ENCODE measurements at regions not wholly inside any gene's neighbourhood (a gene's known extent, or its start where the extent isn't known, plus 50 kb on each side); places are given as distances from the start of the nearest gene placed in this dataset.

DNA sequence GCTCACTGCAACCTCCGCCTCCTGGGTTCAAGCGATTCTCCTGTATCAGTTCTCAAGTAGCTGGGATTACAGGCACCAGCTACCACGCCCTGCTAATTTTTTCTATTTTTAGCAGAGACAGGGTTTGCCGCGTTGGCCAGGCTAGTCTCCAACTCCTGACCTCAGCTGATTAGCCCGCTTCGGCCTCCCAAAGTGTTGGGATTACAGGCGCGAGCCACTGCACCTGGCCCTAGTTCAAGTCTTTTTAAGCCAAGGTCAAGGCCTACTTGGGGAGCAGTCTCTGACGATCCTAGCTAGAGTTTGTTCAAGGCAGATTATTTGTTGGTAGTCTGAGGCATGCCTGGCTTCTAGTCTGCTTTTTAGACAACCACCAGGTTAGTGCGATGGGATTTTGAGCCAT is 709.5 kb upstream of the COBL start:
- TF ChIP-seq, protein P1, sequence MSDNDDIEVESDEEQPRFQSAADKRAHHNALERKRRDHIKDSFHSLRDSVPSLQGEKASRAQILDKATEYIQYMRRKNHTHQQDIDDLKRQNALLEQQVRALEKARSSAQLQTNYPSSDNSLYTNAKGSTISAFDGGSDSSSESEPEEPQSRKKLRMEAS (IDR thresholded peaks at IDR 0.05), result no peak
- no peak for TF ChIP-seq CEBPB (IDR thresholded peaks at IDR 0.05)
- TF ChIP-seq, protein P2, sequence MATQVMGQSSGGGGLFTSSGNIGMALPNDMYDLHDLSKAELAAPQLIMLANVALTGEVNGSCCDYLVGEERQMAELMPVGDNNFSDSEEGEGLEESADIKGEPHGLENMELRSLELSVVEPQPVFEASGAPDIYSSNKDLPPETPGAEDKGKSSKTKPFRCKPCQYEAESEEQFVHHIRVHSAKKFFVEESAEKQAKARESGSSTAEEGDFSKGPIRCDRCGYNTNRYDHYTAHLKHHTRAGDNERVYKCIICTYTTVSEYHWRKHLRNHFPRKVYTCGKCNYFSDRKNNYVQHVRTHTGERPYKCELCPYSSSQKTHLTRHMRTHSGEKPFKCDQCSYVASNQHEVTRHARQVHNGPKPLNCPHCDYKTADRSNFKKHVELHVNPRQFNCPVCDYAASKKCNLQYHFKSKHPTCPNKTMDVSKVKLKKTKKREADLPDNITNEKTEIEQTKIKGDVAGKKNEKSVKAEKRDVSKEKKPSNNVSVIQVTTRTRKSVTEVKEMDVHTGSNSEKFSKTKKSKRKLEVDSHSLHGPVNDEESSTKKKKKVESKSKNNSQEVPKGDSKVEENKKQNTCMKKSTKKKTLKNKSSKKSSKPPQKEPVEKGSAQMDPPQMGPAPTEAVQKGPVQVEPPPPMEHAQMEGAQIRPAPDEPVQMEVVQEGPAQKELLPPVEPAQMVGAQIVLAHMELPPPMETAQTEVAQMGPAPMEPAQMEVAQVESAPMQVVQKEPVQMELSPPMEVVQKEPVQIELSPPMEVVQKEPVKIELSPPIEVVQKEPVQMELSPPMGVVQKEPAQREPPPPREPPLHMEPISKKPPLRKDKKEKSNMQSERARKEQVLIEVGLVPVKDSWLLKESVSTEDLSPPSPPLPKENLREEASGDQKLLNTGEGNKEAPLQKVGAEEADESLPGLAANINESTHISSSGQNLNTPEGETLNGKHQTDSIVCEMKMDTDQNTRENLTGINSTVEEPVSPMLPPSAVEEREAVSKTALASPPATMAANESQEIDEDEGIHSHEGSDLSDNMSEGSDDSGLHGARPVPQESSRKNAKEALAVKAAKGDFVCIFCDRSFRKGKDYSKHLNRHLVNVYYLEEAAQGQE (IDR thresholded peaks at IDR 0.05; ENCODE audit: low read depth), result no peak

All from Ishikawa (cell line).